ENCODE measurements at regions not wholly inside any gene's neighbourhood (a gene's known extent, or its start where the extent isn't known, plus 50 kb on each side); places are given as distances from the start of the nearest gene placed in this dataset.

DNA sequence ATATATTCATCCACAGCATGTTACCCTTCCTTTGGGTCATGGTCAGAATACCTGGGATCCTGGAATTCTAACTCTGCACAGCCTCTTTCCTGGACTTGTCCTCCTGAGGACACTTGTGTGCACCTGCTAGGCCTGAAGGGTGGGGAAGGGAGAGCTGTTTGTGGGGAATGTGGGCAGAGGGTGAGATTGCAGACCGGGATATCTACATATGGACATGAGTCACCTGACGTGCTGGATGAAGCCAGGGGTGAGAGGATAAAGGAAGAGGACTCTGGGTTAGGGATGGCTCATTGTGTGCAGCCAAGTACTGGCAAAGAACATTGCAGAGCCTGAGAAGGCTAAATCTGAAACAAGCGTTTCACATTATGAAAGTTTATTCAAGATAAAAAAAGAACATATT, 241.4 kb upstream of the RPS23 start:
- TF ChIP-seq ZBTB33 (IDR thresholded peaks at IDR 0.05): no peak
- no peak for TF ChIP-seq SP1 (IDR thresholded peaks at IDR 0.05)
- TF ChIP-seq, protein P1, sequence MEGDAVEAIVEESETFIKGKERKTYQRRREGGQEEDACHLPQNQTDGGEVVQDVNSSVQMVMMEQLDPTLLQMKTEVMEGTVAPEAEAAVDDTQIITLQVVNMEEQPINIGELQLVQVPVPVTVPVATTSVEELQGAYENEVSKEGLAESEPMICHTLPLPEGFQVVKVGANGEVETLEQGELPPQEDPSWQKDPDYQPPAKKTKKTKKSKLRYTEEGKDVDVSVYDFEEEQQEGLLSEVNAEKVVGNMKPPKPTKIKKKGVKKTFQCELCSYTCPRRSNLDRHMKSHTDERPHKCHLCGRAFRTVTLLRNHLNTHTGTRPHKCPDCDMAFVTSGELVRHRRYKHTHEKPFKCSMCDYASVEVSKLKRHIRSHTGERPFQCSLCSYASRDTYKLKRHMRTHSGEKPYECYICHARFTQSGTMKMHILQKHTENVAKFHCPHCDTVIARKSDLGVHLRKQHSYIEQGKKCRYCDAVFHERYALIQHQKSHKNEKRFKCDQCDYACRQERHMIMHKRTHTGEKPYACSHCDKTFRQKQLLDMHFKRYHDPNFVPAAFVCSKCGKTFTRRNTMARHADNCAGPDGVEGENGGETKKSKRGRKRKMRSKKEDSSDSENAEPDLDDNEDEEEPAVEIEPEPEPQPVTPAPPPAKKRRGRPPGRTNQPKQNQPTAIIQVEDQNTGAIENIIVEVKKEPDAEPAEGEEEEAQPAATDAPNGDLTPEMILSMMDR (IDR thresholded peaks at IDR 0.05; ENCODE audit: low read depth, low read length, missing input control): no peak
- TF ChIP-seq ATF3 (IDR thresholded peaks at IDR 0.05): no peak
- no peak for TF ChIP-seq EGR1 (IDR thresholded peaks at IDR 0.05; ENCODE audit: low read depth in 2 of 2)
- no peak for TF ChIP-seq MAX (IDR thresholded peaks at IDR 0.05)
- no peak for TF ChIP-seq TAF1 (conservative IDR thresholded peaks at IDR 0.05)
- no peak for TF ChIP-seq HNF4G (IDR thresholded peaks at IDR 0.05)
- TF ChIP-seq RAD21 (IDR thresholded peaks at IDR 0.05): no peak
- TF ChIP-seq JUND (IDR thresholded peaks at IDR 0.05): no peak
- no peak for TF ChIP-seq FOXA1 (IDR thresholded peaks at IDR 0.05)
